HG03025 (cell line): ENCODE measurements at regions not wholly inside any gene's neighbourhood (a gene's known extent, or its start where the extent isn't known, plus 50 kb on each side); places are given as distances from the start of the nearest gene placed in this dataset.
"Not testable (repeated sequence)": the region's sequence is repeated elsewhere in the genome, so short reads cannot be mapped to it uniquely, and the experiment has no call there.

ENCODE experiments used
- ATAC-seq: cut with Tn5 transposase; IDR thresholded peaks from one replicate; pipeline ENCODE4 v1.9.1; 2021; ENCODE audit warnings: mild to moderate bottlenecking, moderate library complexity; ENCODE audit not compliant: unreplicated experiment, low FRiP score

DNA sequence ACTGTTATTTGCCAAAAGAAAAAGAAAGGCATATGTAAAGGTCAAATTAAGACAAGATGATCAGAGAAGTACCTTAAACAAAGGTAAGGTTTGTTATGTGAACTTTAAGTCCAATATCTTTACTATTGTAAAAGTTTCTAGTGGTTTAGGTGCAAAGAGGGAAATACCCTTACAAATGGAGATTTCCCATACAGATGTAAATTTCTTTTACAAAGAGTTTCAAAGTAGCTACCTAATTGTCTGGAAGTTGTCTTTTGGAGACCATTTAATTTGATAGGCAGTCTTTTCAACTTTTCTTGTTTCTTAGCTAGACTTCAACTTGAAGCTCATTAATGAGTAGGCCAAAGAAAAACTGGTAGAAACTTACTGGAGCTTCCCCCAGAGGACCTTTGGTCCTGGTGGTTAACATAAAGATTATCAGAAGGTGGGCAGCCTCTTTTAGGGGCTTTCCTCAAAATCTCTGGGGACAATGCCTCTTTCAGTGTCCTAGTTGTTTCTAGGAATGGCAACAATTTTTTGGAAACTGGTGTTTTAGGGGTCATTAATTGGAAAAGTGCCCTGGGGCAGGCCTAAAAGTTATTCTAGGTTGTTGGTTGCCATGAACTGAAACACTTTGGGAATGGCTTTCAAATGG is 297.3 kb downstream of the GUCY2F start:
- no peak for ATAC-seq

DNA sequence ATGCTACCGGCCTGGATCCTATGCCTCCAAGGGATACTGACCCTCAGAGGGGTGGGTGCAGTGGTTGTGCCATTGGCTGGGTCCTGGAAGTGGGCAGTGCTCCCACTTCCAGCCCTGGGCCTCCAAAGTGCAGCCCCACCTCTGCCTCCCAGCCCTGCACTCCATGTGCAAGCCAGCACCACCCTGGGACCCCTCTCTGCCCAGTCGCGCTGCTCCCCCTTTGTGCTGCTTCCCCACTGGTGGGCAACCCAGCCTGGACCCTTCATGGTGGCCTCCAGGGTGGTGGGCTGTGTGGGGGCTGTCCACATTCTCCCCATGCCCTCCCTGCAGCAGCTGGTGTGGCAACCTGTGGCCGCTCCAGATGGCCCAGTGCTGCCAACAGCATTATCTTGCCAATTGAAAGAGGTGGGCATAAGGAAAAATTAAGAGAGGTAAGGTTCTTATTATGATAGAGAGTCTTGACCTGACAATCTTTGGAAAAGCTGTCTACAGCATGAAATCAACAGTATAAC is 309.7 kb downstream of the GUCY2F start:
- no peak for ATAC-seq

- no peak for ATAC-seq
Measured at GRCh38 chrX:109155161-109155560, 326.7 kb downstream of the GUCY2F start.

GRCh38 chrX:109144173-109144572 is 337.7 kb downstream of the GUCY2F start:
- ATAC-seq = not testable (repeated sequence)

- ATAC-seq = no peak
Measured at GRCh38 chrX:109140463-109140862, 341.4 kb downstream of the GUCY2F start.

- no peak for ATAC-seq
Measured at GRCh38 chrX:109134777-109135176, 347.1 kb downstream of the GUCY2F start.

DNA sequence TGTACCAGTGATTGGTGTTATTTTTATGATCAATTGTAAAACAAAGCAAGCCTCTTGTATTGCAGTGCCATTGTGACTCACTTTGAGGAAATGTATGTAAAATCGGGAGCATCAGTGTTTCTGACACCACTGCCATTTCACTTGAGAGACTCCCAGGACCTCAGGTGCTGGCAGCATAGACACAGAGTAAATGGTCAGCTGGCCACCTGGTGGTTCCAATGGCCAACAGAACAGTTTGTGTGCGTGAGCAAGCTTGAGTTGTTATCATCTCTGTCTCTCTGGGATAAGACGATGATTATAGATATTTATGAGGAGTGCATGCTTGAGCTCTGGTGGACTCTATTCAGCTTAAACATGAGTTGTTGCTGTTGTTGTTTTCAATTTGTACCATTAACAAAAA is 356.6 kb downstream of the GUCY2F start:
- no peak for ATAC-seq

GRCh38 chrX:109089359-109089758 is 353.0 kb upstream of the IRS4 start:
- ATAC-seq = no peak

- no peak for ATAC-seq
Measured at GRCh38 chrX:109077788-109078187, 341.4 kb upstream of the IRS4 start.

GRCh38 chrX:109054181-109054581 is 317.8 kb upstream of the IRS4 start:
- not testable (repeated sequence) for ATAC-seq

DNA sequence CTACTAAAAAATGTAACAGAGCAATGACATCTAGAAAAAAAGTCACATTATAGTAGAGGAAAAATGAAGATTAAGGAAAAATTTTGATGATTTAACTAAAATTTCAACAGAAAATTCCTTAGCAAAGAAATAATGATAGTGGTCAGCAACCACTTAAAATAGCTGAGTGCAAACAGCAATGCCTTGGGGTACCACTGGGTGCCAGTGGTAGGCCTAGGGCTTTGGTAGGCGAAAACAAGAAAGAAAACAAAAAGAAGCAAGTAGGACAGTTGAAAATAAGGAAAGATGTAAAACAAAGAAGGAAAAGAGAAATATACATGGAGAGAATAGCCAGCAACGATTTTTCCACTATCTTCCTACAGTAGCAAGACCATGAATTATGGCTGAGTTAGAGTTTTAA is 313.5 kb upstream of the IRS4 start:
- no peak for ATAC-seq

GRCh38 chrX:109049416-109049815 is 313.1 kb upstream of the IRS4 start:
- ATAC-seq = no peak

DNA sequence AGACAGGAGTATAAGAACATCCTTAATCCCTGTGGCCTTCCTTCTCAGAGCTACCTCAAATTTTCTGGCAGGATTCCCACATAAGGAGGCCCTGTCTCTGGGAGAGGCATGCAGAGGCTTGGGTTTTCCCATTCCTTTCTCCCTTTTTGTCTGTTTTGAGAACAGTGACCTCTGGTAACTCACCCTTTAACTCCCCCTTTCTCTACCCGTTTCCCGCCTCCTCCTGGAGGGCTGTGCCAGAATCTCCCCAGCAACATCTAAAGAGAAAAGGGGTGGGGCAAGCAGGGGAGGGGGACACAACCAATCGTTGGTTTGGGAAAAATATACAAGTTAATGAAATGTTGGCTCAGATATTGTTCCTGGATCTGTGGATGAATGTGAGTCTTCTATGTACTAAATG is 303.7 kb upstream of the IRS4 start:
- ATAC-seq = no peak

- ATAC-seq = no peak
Measured at GRCh38 chrX:109036624-109037023, 300.3 kb upstream of the IRS4 start.

DNA sequence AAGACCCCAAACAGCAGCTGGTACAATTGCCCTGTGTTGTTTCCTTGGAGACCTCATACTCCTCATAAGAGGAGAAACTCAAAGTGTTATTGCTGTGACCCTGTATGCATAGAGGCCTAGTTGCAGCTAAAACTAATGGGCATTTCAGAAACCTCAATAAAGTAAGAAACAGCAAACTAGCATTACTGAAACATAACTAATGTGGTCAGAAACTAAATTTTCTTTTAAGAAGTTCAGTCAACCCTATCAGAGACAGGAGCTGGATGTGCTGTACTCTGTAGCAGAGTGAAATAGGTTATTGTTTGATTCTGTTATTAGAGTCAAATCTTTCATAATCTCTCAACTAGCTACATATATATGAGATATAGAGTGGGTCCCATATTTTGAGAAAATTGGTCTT is 257.5 kb upstream of the IRS4 start:
- ATAC-seq = no peak

DNA sequence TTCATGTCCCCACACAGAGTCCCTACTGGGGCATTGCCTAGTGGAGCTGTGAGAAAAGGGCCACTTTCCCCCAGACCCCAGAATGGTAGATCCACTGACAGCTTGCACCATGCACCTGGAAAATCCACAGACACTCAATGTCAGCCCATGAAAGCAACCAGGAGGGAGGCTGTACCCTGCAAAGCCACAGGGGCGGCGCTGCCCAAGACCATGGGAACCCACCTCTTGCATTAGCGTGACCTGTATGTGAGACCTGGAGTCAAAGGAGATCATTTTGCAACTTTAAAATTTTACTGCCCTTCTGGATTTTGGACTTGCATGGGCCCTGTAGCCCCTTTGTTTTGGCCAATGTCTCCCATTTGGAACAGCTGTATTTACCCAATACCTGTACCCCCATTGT is 236.5 kb upstream of the IRS4 start:
- ATAC-seq = not testable (repeated sequence)

GRCh38 chrX:108947205-108947604 is 210.8 kb upstream of the IRS4 start:
- ATAC-seq = no peak

DNA sequence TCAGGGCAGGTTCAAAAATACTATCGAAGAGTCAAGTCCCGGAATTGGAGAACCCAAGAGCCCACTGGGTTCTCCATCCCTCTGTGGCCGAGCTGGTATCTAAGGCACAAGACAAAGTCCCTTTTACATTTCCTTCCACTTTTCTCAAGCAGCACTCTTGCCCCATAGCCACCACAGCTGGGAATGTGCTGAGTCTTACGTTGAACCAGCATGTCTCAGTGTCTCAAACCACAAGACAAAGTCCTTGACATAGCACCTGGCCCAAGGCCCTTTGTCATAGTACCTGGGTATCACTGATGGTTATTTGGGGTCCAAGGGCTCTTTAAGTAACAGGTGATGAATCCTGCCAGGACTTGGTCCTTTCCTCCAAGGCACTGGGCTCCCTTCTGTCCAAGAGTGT is 210.2 kb upstream of the IRS4 start:
- no peak for ATAC-seq

DNA sequence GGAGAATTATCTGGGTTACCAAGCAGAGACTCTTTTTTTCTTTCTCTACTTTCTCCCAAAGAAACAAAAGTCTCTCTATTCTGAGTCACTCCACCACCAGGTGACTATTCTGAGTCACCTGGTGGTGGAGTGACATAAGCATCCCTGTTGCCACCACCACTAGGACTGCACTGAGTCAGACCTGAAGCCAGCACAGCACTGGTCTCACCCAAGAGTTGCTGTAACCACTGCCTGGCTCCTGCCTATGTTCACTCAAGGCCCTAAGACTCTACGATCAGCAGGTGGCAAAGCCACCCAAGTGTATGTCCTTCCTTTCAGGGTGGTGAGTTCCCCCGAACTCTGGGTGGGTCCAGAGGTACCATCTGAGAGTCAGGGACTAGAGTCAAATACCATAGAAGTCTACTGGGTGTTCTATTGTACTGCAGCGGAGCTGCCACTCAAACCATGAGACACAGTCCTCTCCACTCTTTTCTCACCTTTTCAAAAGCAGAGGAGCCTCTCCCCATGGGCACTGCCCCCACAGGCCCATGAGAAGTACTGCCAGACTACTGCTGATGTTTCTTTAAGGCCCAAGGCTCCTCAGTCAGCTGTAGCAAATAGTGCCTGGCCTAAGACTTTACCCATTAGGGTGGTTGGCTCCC is 209.6 kb upstream of the IRS4 start:
- ATAC-seq = no peak

DNA sequence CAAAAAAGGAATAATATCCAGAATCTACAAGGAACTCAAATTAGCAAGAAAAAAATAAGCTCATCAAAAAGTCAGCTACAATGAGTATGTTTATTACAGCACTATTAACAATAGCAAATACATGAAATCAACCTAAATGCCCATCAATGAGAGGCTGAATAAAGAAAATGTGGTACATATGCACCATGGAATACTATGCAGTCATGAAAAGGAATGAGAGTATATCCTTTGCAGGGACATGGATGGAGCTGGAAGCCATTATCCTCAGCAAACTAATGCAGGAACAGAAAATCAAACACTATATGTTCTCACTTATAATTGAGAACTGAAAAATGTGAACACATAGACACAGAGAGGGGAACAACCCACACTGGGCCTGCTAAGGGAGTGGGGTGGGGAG is 178.4 kb upstream of the IRS4 start:
- no peak for ATAC-seq

DNA sequence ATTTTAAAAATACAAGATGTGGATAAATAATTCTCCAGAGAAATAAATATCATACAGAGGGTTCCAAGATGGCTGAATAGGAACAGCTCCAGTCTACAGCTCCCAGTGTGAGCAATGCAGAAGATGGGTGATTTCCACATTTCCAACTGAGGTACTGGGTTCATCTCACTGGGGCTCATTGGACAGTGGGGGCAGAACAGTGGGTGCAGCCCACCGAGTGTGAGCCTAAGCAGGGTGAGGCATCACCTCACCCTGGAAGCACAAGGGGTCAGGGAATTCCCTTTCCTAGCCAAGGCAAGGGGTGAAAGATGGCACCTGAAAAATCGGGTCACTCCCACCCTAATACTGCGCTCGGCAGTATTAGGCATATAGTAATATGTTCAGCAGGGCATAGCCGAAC is 167.5 kb upstream of the IRS4 start:
- not testable (repeated sequence) for ATAC-seq

DNA sequence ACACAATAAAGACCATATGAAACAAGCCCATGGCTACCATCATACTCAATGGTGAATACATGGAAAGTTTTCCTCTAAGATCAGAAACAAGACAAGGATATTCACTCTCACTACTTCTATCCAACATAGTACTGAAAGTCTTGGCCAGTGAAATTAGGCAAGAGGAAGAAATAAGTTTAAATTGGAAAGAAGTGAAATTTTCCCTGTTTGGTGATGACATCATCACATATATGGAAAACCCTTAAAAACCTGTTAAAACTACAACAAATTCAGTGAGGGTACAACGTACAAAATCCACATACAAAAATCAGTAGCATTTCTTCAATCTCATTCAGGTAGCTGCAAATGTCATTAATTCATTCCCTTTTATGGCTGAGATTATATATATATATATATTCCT is 164.0 kb upstream of the IRS4 start:
- no peak for ATAC-seq
